T-helper 1 cell treated with Interleukin-12 subunit alpha and Interleukin-12 subunit beta and Interleukin-4 antibody, amounts not matched to agents 30 ng/mL and 1 ng/mL, for 36 hours (primary cell): ENCODE measurements at regions not wholly inside any gene's neighbourhood (a gene's known extent, or its start where the extent isn't known, plus 50 kb on each side); places are given as distances from the start of the nearest gene placed in this dataset.
"Not testable (repeated sequence)": the region's sequence is repeated elsewhere in the genome, so short reads cannot be mapped to it uniquely, and the experiment has no call there.

Experiments
- intact Hi-C: fragments of 100-400 bp; cut with micrococcal nuclease; formaldehyde crosslinking; loops from one replicate; pipeline ENCODE4 v1.15.1; 2024

- intact Hi-C loops = no loop called here
Observed at GRCh38 chr7:84738583-84739150, 448.2 kb downstream of the SEMA3D start.

GRCh38 chr7:84735677-84736076, 451.2 kb downstream of the SEMA3D start:
- intact Hi-C loops = no loop called here

GRCh38 chr7:84735011-84735410, 451.8 kb downstream of the SEMA3D start:
- intact Hi-C loops = no loop called here

GRCh38 chr7:84733976-84734375, 452.9 kb downstream of the SEMA3D start:
- intact Hi-C loops = not testable (repeated sequence)

GRCh38 chr7:84730864-84731263, 456.0 kb downstream of the SEMA3D start:
- intact Hi-C loops = not testable (repeated sequence)

- intact Hi-C loops = no loop called here
Observed at GRCh38 chr7:84729284-84729683, 457.6 kb downstream of the SEMA3D start.

- intact Hi-C loops = no loop called here
Observed at GRCh38 chr7:84722734-84723133, 464.1 kb downstream of the SEMA3D start.

- intact Hi-C loops = no loop called here
Observed at GRCh38 chr7:84722086-84722485, 464.8 kb downstream of the SEMA3D start.

GRCh38 chr7:84720456-84721097, 466.3 kb downstream of the SEMA3D start:
- intact Hi-C loops = no loop called here

- intact Hi-C loops = no loop called here
Observed at GRCh38 chr7:84714765-84715164, 472.1 kb downstream of the SEMA3D start.

GRCh38 chr7:84712374-84713121, 474.3 kb downstream of the SEMA3D start:
- intact Hi-C loops = no loop called here

GRCh38 chr7:84710538-84710937, 476.3 kb downstream of the SEMA3D start:
- intact Hi-C loops = not testable (repeated sequence)

- intact Hi-C loops = no loop called here
Observed at GRCh38 chr7:84705706-84706105, 481.1 kb downstream of the SEMA3D start.

GRCh38 chr7:84705079-84705478, 481.8 kb downstream of the SEMA3D start:
- intact Hi-C loops = no loop called here

GRCh38 chr7:84704380-84704779, 482.5 kb downstream of the SEMA3D start:
- intact Hi-C loops = no loop called here

GRCh38 chr7:84701524-84702306, 485.1 kb downstream of the SEMA3D start:
- intact Hi-C loops = no loop called here

GRCh38 chr7:84700563-84701370, 486.1 kb downstream of the SEMA3D start:
- intact Hi-C loops = no loop called here

GRCh38 chr7:84697506-84697905, 489.4 kb downstream of the SEMA3D start:
- intact Hi-C loops = no loop called here

- intact Hi-C loops = no loop called here
Observed at GRCh38 chr7:84693483-84693882, 493.4 kb downstream of the SEMA3D start.

GRCh38 chr7:84688671-84689070, 494.1 kb upstream of the SEMA3A start:
- intact Hi-C loops = no loop called here

GRCh38 chr7:84686373-84686772, 491.8 kb upstream of the SEMA3A start:
- intact Hi-C loops = no loop called here
